ENCODE measurements at regions not wholly inside any gene's neighbourhood (a gene's known extent, or its start where the extent isn't known, plus 50 kb on each side); places are given as distances from the start of the nearest gene placed in this dataset.

DNA sequence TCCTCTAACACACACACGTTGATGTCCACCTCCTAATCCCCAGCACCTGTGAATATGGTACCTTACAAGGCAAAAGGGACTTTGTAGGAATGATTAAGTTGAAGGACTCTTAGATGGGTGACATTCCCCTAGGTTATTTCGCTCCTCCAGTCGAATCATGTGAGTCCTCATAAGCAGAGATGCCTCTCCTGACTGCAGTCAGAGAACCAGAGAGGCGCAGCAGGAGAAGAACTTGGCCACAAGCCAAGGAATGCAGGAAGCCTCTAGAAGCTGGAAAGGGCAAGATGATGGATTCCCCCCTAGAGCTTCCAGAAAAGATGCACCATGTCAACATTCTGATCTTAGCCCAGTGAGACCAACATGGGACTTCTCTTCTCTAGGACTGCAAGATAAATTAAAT lies 133.1 kb upstream of the PTPRT start:
- Mint-ChIP-seq H3K27ac (no peak overlapping the region), H3K9me3 (peaks cover 16% of the 10 kb centered on the region), H3K27me3 (ENCODE audit: low read depth) (no peaks in the 10 kb centered on the region; the same call in 1 of the 2 replicates), H3K4me1 (peaks cover 24% of the 10 kb centered on the region), H3K36me3 (peaks cover 6% of the 10 kb centered on the region; the same call in 1 of the 2 replicates), H3K4me3 (no peak overlapping the region)
- ATAC-seq (no peak), DNase-seq (ENCODE audit: low spot score) (no peak)
- ChIA-PET CTCF (no interaction called here), POLR2A (no interaction called here)
- TF ChIP-seq, protein P1, sequence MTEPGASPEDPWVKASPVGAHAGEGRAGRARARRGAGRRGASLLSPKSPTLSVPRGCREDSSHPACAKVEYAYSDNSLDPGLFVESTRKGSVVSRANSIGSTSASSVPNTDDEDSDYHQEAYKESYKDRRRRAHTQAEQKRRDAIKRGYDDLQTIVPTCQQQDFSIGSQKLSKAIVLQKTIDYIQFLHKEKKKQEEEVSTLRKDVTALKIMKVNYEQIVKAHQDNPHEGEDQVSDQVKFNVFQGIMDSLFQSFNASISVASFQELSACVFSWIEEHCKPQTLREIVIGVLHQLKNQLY (CRISPR knock-in tag; IDR thresholded peaks at IDR 0.05) = no peak
- TF ChIP-seq E2F5 (CRISPR knock-in tag; IDR thresholded peaks at IDR 0.05) (no peak), STAT6 (CRISPR knock-in tag; conservative IDR thresholded peaks at IDR 0.05; ENCODE audit: low read depth) (no peak), ZNF138 (CRISPR knock-in tag; conservative IDR thresholded peaks at IDR 0.05) (no peak), KAT7 (CRISPR knock-in tag; IDR thresholded peaks at IDR 0.05; ENCODE audit: borderline replicate concordance) (no peak), MXD4 (CRISPR knock-in tag; IDR thresholded peaks at IDR 0.05; ENCODE audit: borderline replicate concordance) (no peak)

DNA sequence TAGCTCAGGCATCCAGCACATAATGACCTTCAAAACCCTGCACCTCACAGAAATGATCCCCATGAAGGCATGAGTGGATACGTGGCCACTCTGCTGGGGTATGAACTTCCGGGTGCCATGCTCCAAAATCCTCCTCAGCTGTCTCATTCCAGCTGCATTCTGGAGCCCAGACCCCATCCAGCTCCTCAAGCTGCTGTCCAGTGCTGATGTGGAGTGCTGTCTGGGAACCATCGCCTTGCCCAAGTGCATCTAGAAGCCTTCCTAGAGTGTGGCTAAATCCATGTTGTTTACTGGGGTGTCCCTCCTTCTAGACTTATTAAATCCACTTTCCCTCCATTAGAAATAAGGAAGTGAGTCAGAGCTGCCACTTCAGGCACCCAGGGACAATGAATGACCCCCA lies 130.8 kb upstream of the PTPRT start:
- Mint-ChIP-seq H3K4me3 (no peak overlapping the region), H3K27me3 (ENCODE audit: low read depth) (no peaks in the 10 kb centered on the region; the same call in 1 of the 2 replicates), H3K4me1 (peaks cover 24% of the 10 kb centered on the region), H3K9me3 (peaks cover 12% of the 10 kb centered on the region), H3K36me3 (peaks cover 6% of the 10 kb centered on the region; the same call in 1 of the 2 replicates), H3K27ac (no peak overlapping the region)
- CTCF ChIA-PET = no interaction called here
- POLR2A ChIA-PET = no interaction called here
- ATAC-seq = peak; percentile 27; the same call in 1 of the 2 replicates
- no peak for DNase-seq (ENCODE audit: low spot score)
- no peak for TF ChIP-seq FOXK1 (CRISPR knock-in tag; IDR thresholded peaks at IDR 0.05)
- no peak for TF ChIP-seq PRRX2 (CRISPR knock-in tag; IDR thresholded peaks at IDR 0.05)
- no peak for TF ChIP-seq ETV6 (CRISPR knock-in tag; IDR thresholded peaks at IDR 0.05)
- TF ChIP-seq GRHL2 (CRISPR knock-in tag; IDR thresholded peaks at IDR 0.05; ENCODE audit: insufficient replicate concordance, severe bottlenecking) = no peak
- no peak for TF ChIP-seq ATF6 (CRISPR knock-in tag; IDR thresholded peaks at IDR 0.05)
- no peak for TF ChIP-seq STAT6 (CRISPR knock-in tag; conservative IDR thresholded peaks at IDR 0.05; ENCODE audit: low read depth)
- TF ChIP-seq ARID4B (CRISPR knock-in tag; IDR thresholded peaks at IDR 0.05; ENCODE audit: borderline replicate concordance) = no peak
- TF ChIP-seq NFE2L1 (CRISPR knock-in tag; IDR thresholded peaks at IDR 0.05) = no peak
- no peak for TF ChIP-seq ZMAT4 (CRISPR knock-in tag; IDR thresholded peaks at IDR 0.05)
- TF ChIP-seq SMAD4 (CRISPR knock-in tag; IDR thresholded peaks at IDR 0.05) = no peak
- no peak for TF ChIP-seq CTCF (IDR thresholded peaks at IDR 0.05)
- no peak for TF ChIP-seq ZNF317 (CRISPR knock-in tag; IDR thresholded peaks at IDR 0.05; ENCODE audit: borderline replicate concordance, low read depth)
- TF ChIP-seq ZNF138 (CRISPR knock-in tag; conservative IDR thresholded peaks at IDR 0.05) = no peak

Data from WTC11 (cell line).